GM12878 (cell line): ENCODE measurements at regions not wholly inside any gene's neighbourhood (a gene's known extent, or its start where the extent isn't known, plus 50 kb on each side); places are given as distances from the start of the nearest gene placed in this dataset.

Experiments
- BACH1 ChIP-seq: fragments of 450-650 bp; IDR thresholded peaks from 2 replicates; pipeline ENCODE4 v1.6.1; 2017; ENCODE audit warnings: mild to moderate bottlenecking, borderline replicate concordance
- BCL11A ChIP-seq: IDR thresholded peaks from 2 replicates; pipeline ENCODE4 v1.6.1; 2011; ENCODE audit warnings: low read depth, low read length
- CREM ChIP-seq: IDR thresholded peaks from 2 replicates; pipeline ENCODE4 v1.6.1; 2014; ENCODE audit warnings: antibody characterized with exemption, low read depth
- ETV6 ChIP-seq, 2 experiments: fragments of 450-650 bp in 1 of 2; IDR thresholded peaks in 1 of 2; conservative IDR thresholded peaks in 1 of 2; 2 replicates each; pipeline ENCODE4 v1.6.1; 2014; ENCODE audit warnings: antibody characterized with exemption in 1 of 2, borderline replicate concordance in 1 of 2, low read depth in 1 of 2, mild to moderate bottlenecking in 1 of 2, moderate library complexity in 1 of 2
- EZH2 ChIP-seq: IDR thresholded peaks from 2 replicates; pipeline ENCODE4 v1.6.1; 2012; ENCODE audit warnings: low read depth, mild to moderate bottlenecking, control low read depth, inconsistent platforms, low read length, borderline replicate concordance; ENCODE audit not compliant: control insufficient read depth
- KDM1A ChIP-seq: fragments of 200-600 bp; sonication (generic); IDR thresholded peaks from 2 replicates; pipeline ENCODE4 v1.6.1; 2016; ENCODE audit warnings: borderline replicate concordance
- MEF2B ChIP-seq: fragments of 450-650 bp; IDR thresholded peaks from 2 replicates; pipeline ENCODE4 v1.6.1; 2018; ENCODE audit warnings: mild to moderate bottlenecking, moderate library complexity; ENCODE audit not compliant: partially characterized antibody, poor library complexity, severe bottlenecking
- MTA2 ChIP-seq: fragments of 450-650 bp; IDR thresholded peaks from 2 replicates; pipeline ENCODE4 v1.6.1; 2016; ENCODE audit warnings: low read depth, mild to moderate bottlenecking, moderate library complexity
- MYB ChIP-seq: fragments of 150-350 bp; IDR thresholded peaks from 2 replicates; pipeline ENCODE4 v1.6.1; 2014; ENCODE audit warnings: mild to moderate bottlenecking, low read depth, low read length, borderline replicate concordance
- NBN ChIP-seq: fragments of 450-650 bp; IDR thresholded peaks from 2 replicates; pipeline ENCODE4 v1.6.1; 2016
- NFIC ChIP-seq: IDR thresholded peaks from 2 replicates; pipeline ENCODE4 v1.6.1; 2012; ENCODE audit warnings: low read depth, mild to moderate bottlenecking, inconsistent platforms, low read length, moderate library complexity
- NRF1 ChIP-seq: conservative IDR thresholded peaks from 2 replicates; pipeline ENCODE4 v1.6.1; 2011; ENCODE audit warnings: mild to moderate bottlenecking, low read depth, low read length, improper control_type of control experiment
- RB1 ChIP-seq: fragments of 450-650 bp; formaldehyde crosslinking; IDR thresholded peaks from 2 replicates; pipeline ENCODE4 v1.6.1; 2017; ENCODE audit warnings: mild to moderate bottlenecking, borderline replicate concordance
- RELA ChIP-seq: fragments of 450-650 bp; IDR thresholded peaks from 2 replicates; pipeline ENCODE4 v1.8.0; 2014; ENCODE audit warnings: borderline replicate concordance; ENCODE audit not compliant: partially characterized antibody
- SMAD1 ChIP-seq: fragments of 450-650 bp; IDR thresholded peaks from 2 replicates; pipeline ENCODE4 v1.6.1; 2018; ENCODE audit warnings: mild to moderate bottlenecking, low read depth; ENCODE audit not compliant: partially characterized antibody
- SMAD5 ChIP-seq: IDR thresholded peaks from 2 replicates; pipeline ENCODE4 v1.6.1; 2016; ENCODE audit warnings: antibody characterized with exemption, low read depth
- SMC3 ChIP-seq: IDR thresholded peaks from 2 replicates; pipeline ENCODE4 v1.6.1; 2011; ENCODE audit warnings: low read length, improper control_type of control experiment, borderline replicate concordance
- SPI1 ChIP-seq: IDR thresholded peaks from 2 replicates; pipeline ENCODE4 v1.6.1; 2011; ENCODE audit warnings: low read depth, mild to moderate bottlenecking, low read length, moderate library complexity, borderline replicate concordance; ENCODE audit not compliant: insufficient read depth
- SUPT20H ChIP-seq: IDR thresholded peaks from 2 replicates; pipeline ENCODE4 v1.6.1; 2011; ENCODE audit warnings: low read depth, mild to moderate bottlenecking, low read length, moderate library complexity, borderline replicate concordance; ENCODE audit not compliant: control insufficient read depth
- ZZZ3 ChIP-seq: IDR thresholded peaks from 2 replicates; pipeline ENCODE4 v1.6.1; 2011; ENCODE audit warnings: low read depth; ENCODE audit not compliant: control insufficient read depth, insufficient read length
- TF ChIP-seq, protein P1 (sequence below): fragments of 450-650 bp; formaldehyde crosslinking; IDR thresholded peaks from 2 replicates; pipeline ENCODE4 v1.4.0; 2020; ENCODE audit warnings: mild to moderate bottlenecking, moderate library complexity
- TF ChIP-seq, protein P2 (sequence below): fragments of 450-650 bp; IDR thresholded peaks from 2 replicates; pipeline ENCODE4 v1.6.1; 2016; ENCODE audit warnings: mild to moderate bottlenecking
- TF ChIP-seq, protein P3 (sequence below): IDR thresholded peaks from 2 replicates; pipeline ENCODE4 v1.6.1; 2011; ENCODE audit warnings: low read depth, mild to moderate bottlenecking, low read length, moderate library complexity, borderline replicate concordance; ENCODE audit errors: extremely low read depth
- TF ChIP-seq, protein P4 (sequence below): IDR thresholded peaks from 2 replicates; pipeline ENCODE4 v1.6.1; 2011; ENCODE audit warnings: borderline replicate concordance, low read depth, mild to moderate bottlenecking, moderate library complexity, mixed read lengths, low read length; ENCODE audit not compliant: insufficient read depth; ENCODE audit errors: extremely low read length

DNA sequence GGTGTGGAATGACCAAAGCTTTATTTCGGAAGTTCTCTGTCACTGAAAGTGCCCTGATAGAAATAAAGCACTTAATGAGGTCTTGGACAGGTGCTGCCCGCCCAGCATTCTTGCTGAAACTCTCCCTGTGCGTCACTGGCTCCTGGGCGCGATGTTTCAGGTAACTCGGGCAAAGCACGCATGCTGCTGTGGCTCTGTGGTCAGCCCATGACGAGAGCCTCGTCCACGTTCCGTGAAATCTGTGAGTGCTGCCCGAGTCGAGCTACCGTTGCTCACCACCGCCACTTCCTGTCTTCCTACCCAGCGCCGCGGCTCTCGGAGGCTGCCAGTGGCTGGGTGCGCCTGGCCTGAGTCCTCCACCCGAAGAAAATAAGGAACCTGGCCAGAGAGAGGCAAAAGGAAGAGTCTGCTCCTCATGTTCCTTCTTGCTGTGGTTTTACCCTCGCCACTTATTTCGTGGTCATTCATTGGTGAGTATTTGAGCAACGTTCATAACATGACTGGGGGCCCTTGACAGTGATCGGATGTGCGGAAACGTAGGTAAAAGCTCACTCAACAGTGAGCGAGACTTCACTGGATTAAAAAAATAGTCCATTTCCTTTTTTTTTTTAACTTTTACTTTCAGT is 95.5 kb downstream of the MAP3K8 start (continued):
- peak; percentile 58 for TF ChIP-seq NFIC
- TF ChIP-seq, protein P1, sequence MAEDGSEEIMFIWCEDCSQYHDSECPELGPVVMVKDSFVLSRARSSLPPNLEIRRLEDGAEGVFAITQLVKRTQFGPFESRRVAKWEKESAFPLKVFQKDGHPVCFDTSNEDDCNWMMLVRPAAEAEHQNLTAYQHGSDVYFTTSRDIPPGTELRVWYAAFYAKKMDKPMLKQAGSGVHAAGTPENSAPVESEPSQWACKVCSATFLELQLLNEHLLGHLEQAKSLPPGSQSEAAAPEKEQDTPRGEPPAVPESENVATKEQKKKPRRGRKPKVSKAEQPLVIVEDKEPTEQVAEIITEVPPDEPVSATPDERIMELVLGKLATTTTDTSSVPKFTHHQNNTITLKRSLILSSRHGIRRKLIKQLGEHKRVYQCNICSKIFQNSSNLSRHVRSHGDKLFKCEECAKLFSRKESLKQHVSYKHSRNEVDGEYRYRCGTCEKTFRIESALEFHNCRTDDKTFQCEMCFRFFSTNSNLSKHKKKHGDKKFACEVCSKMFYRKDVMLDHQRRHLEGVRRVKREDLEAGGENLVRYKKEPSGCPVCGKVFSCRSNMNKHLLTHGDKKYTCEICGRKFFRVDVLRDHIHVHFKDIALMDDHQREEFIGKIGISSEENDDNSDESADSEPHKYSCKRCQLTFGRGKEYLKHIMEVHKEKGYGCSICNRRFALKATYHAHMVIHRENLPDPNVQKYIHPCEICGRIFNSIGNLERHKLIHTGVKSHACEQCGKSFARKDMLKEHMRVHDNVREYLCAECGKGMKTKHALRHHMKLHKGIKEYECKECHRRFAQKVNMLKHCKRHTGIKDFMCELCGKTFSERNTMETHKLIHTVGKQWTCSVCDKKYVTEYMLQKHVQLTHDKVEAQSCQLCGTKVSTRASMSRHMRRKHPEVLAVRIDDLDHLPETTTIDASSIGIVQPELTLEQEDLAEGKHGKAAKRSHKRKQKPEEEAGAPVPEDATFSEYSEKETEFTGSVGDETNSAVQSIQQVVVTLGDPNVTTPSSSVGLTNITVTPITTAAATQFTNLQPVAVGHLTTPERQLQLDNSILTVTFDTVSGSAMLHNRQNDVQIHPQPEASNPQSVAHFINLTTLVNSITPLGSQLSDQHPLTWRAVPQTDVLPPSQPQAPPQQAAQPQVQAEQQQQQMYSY (CRISPR knock-in tag) = no peak
- TF ChIP-seq SMAD1 = peak; percentile 16
- TF ChIP-seq BCL11A = peak; percentile 98
- TF ChIP-seq ETV6 (conservative IDR thresholded peaks at IDR 0.05 in 1 of 2, IDR thresholded peaks at IDR 0.05 in 1 of 2; ENCODE audit: borderline replicate concordance in 1 of 2, low read depth in 1 of 2) = peak in 1 of 2 experiments; percentile 83; a peak in 1 of 4 replicates
- TF ChIP-seq SMC3 = no peak; the same call in 1 of the 2 replicates
- peak; percentile 64 for TF ChIP-seq SPI1
- peak; percentile 99 for TF ChIP-seq MTA2
- TF ChIP-seq BACH1 = peak; percentile 94
- TF ChIP-seq, protein P2, sequence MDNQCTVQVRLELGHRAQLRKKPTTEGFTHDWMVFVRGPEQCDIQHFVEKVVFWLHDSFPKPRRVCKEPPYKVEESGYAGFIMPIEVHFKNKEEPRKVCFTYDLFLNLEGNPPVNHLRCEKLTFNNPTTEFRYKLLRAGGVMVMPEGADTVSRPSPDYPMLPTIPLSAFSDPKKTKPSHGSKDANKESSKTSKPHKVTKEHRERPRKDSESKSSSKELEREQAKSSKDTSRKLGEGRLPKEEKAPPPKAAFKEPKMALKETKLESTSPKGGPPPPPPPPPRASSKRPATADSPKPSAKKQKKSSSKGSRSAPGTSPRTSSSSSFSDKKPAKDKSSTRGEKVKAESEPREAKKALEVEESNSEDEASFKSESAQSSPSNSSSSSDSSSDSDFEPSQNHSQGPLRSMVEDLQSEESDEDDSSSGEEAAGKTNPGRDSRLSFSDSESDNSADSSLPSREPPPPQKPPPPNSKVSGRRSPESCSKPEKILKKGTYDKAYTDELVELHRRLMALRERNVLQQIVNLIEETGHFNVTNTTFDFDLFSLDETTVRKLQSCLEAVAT = peak; percentile 91
- TF ChIP-seq SUPT20H = no peak
- 0 out of 2 replicates have a peak, but pooled peaks have one; percentile 61 for TF ChIP-seq RB1
- TF ChIP-seq NRF1 = no peak
- peak; percentile 74 for TF ChIP-seq MEF2B
- TF ChIP-seq, protein P3, sequence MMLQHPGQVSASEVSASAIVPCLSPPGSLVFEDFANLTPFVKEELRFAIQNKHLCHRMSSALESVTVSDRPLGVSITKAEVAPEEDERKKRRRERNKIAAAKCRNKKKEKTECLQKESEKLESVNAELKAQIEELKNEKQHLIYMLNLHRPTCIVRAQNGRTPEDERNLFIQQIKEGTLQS = no peak
- TF ChIP-seq KDM1A = no peak
- peak; percentile 96 for TF ChIP-seq NBN
- TF ChIP-seq SMAD5 = 0 out of 2 replicates have a peak, but pooled peaks have one; percentile 46
- TF ChIP-seq EZH2 = no peak
- peak; percentile 89 for TF ChIP-seq CREM
- TF ChIP-seq RELA = peak; percentile 56
- TF ChIP-seq MYB = peak; percentile 84; the same call in 1 of the 2 replicates
- TF ChIP-seq ZZZ3 = no peak
- TF ChIP-seq, protein P4, sequence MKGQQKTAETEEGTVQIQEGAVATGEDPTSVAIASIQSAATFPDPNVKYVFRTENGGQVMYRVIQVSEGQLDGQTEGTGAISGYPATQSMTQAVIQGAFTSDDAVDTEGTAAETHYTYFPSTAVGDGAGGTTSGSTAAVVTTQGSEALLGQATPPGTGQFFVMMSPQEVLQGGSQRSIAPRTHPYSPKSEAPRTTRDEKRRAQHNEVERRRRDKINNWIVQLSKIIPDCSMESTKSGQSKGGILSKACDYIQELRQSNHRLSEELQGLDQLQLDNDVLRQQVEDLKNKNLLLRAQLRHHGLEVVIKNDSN = no peak
